22Rv1 (cell line): ENCODE measurements at regions not wholly inside any gene's neighbourhood (a gene's known extent, or its start where the extent isn't known, plus 50 kb on each side); places are given as distances from the start of the nearest gene placed in this dataset.

Source experiments
- CTCF ChIP-seq: fragments of 450-650 bp; IDR thresholded peaks from 2 replicates; pipeline ENCODE4 v1.5.1; 2017; ENCODE audit warnings: mild to moderate bottlenecking
- ZFX ChIP-seq: fragments of 450-650 bp; IDR thresholded peaks from 2 replicates; pipeline ENCODE4 v1.6.1; 2017; ENCODE audit warnings: antibody characterized with exemption, borderline replicate concordance

GRCh38 chr12:118590406-118591150 lies 214.2 kb downstream of the SUDS3 start:
- no peak for TF ChIP-seq CTCF
- TF ChIP-seq ZFX: no peak
